Mesenchymal stem cell (in vitro differentiated cells and primary cell): ENCODE measurements at regions not wholly inside any gene's neighbourhood (a gene's known extent, or its start where the extent isn't known, plus 50 kb on each side); places are given as distances from the start of the nearest gene placed in this dataset.

ENCODE experiments used
- DNase-seq: peaks from one replicate; pipeline ENCODE4 v3.0.0-alpha.2; 2013
- H2AFZ ChIP-seq: one replicate; pipeline ENCODE4 v1.6.1; 2013; ENCODE audit warnings: low read depth, mild to moderate bottlenecking, control low read depth, inconsistent platforms, low read length, moderate library complexity
- H2AK5ac ChIP-seq: 2 replicates; pipeline ENCODE4 v1.6.1; 2013; ENCODE audit warnings: low read length, moderate library complexity, mild to moderate bottlenecking, inconsistent platforms; ENCODE audit not compliant: severe bottlenecking
- H2BK120ac ChIP-seq: one replicate; pipeline ENCODE4 v1.6.1; 2013; ENCODE audit warnings: low read depth, mild to moderate bottlenecking, inconsistent platforms, low read length, moderate library complexity
- H2BK12ac ChIP-seq, 2 experiments: one replicate each; pipeline ENCODE4 v1.6.1; 2013; ENCODE audit warnings: inconsistent platforms in 2 of 2, low read length in 2 of 2, mild to moderate bottlenecking in 2 of 2, moderate library complexity in 2 of 2, control low read depth in 1 of 2
- H2BK15ac ChIP-seq: one replicate; pipeline ENCODE4 v1.6.1; 2013; ENCODE audit warnings: mild to moderate bottlenecking, low read depth, inconsistent platforms; ENCODE audit not compliant: poor library complexity, severe bottlenecking
- H2BK5ac ChIP-seq: 2 replicates; pipeline ENCODE4 v1.6.1; 2013; ENCODE audit warnings: low read depth, mild to moderate bottlenecking, low read length, control low read depth, inconsistent platforms; ENCODE audit not compliant: poor library complexity, severe bottlenecking
- H3K14ac ChIP-seq, 2 experiments: one replicate each; pipeline ENCODE4 v1.6.1; 2013; ENCODE audit warnings: inconsistent platforms in 2 of 2, low read length in 2 of 2, control low read depth in 1 of 2, mild to moderate bottlenecking in 1 of 2, moderate library complexity in 1 of 2
- H3K18ac ChIP-seq, 2 experiments: one replicate each; pipeline ENCODE4 v1.6.1; 2013; ENCODE audit warnings: inconsistent platforms in 2 of 2, low read length in 2 of 2, control low read depth in 1 of 2, low read depth in 1 of 2, mild to moderate bottlenecking in 1 of 2
- H3K23ac ChIP-seq, 2 experiments: one replicate each; pipeline ENCODE4 v1.6.1; 2013; ENCODE audit warnings: inconsistent platforms in 2 of 2, low read length in 2 of 2, mild to moderate bottlenecking in 2 of 2, moderate library complexity in 2 of 2, control low read depth in 1 of 2
- H3K27ac ChIP-seq: 2 replicates; pipeline ENCODE4 v1.5.1; 2013; ENCODE audit warnings: mild to moderate bottlenecking, moderate library complexity, low read length, control low read depth, inconsistent platforms; ENCODE audit not compliant: poor library complexity, severe bottlenecking
- H3K27me3 ChIP-seq, 2 experiments: 2 replicates each; pipeline versions ENCODE4 v1.6.1 to v1.7.0; 2013; ENCODE audit warnings: low read length in 2 of 2, mild to moderate bottlenecking in 2 of 2, moderate library complexity in 2 of 2, control low read depth in 1 of 2, inconsistent platforms in 1 of 2; ENCODE audit not compliant: control insufficient read depth in 1 of 2, insufficient read depth in 1 of 2
- H3K36me3 ChIP-seq, 2 experiments: 2 replicates each; pipeline versions ENCODE4 v1.6.1 to v1.7.0; 2013; ENCODE audit warnings: low read length in 2 of 2, control low read depth in 1 of 2, inconsistent platforms in 1 of 2, low read depth in 1 of 2, mild to moderate bottlenecking in 1 of 2; ENCODE audit not compliant: insufficient read depth in 2 of 2, control insufficient read depth in 1 of 2
- H3K4ac ChIP-seq, 2 experiments: one replicate each; pipeline ENCODE4 v1.6.1; 2013; ENCODE audit warnings: inconsistent platforms in 2 of 2, low read length in 2 of 2, mild to moderate bottlenecking in 2 of 2, moderate library complexity in 2 of 2, control low read depth in 1 of 2, low read depth in 1 of 2
- H3K4me1 ChIP-seq: 2 replicates; pipeline ENCODE4 v1.6.1; 2013; ENCODE audit warnings: low read depth, low read length, control low read depth; ENCODE audit not compliant: control insufficient read depth, insufficient read depth
- H3K4me2 ChIP-seq: 2 replicates; pipeline ENCODE4 v1.6.1; 2013; ENCODE audit warnings: low read length, mild to moderate bottlenecking, inconsistent platforms; ENCODE audit not compliant: poor library complexity, severe bottlenecking
- H3K4me3 ChIP-seq, 2 experiments: 2 replicates each; pipeline versions ENCODE4 v1.5.1 to v1.7.0; 2013; ENCODE audit warnings: low read length in 2 of 2, mild to moderate bottlenecking in 2 of 2, control low read depth in 1 of 2, low read depth in 1 of 2; ENCODE audit not compliant: insufficient read depth in 1 of 2
- H3K79me1 ChIP-seq: replicated peaks from 2 replicates; pipeline ENCODE4 v1.6.1; 2013; ENCODE audit warnings: mild to moderate bottlenecking, control low read depth, low read length, inconsistent platforms; ENCODE audit not compliant: poor library complexity, severe bottlenecking
- H3K9ac ChIP-seq: 2 replicates; pipeline ENCODE4 v1.7.0; 2013; ENCODE audit warnings: mild to moderate bottlenecking, low read length, moderate library complexity
- H3K9me3 ChIP-seq: 2 replicates; pipeline ENCODE4 v1.7.0; 2013; ENCODE audit warnings: mild to moderate bottlenecking, low read length; ENCODE audit not compliant: control insufficient read depth
- H4K8ac ChIP-seq: one replicate; pipeline ENCODE4 v1.6.1; 2013; ENCODE audit warnings: inconsistent platforms, mild to moderate bottlenecking, low read length, moderate library complexity
- H4K91ac ChIP-seq: one replicate; pipeline ENCODE4 v1.6.1; 2013; ENCODE audit warnings: mild to moderate bottlenecking, low read length, inconsistent platforms
- WGBS: methylation state at CpG from one replicate; pipeline ENCODE4 v1.1.7; 2013; ENCODE audit warnings: mixed read lengths; 5-methylcytosine and 5-hydroxymethylcytosine counted together

GRCh38 chr22:48858121-48858520, 969.6 kb downstream of the BRD1 start:
- no peak overlapping the region for H2BK5ac ChIP-seq
- no peak overlapping the region for H3K4ac ChIP-seq
- H2AK5ac ChIP-seq, result no peak overlapping the region
- H3K36me3 ChIP-seq, result no peaks in the 10 kb centered on the region
- no peak overlapping the region for H3K4me3 ChIP-seq
- no peak overlapping the region for H2BK15ac ChIP-seq
- no peaks in the 10 kb centered on the region for H3K4me1 ChIP-seq
- H2AFZ ChIP-seq, result no peak overlapping the region
- DNase-seq, result no peak
- no peak overlapping the region for H3K27ac ChIP-seq
- no peaks in the 10 kb centered on the region for H3K79me1 ChIP-seq
- 65% methylated on average over 9 of the region's 9 CpGs for WGBS
- H4K8ac ChIP-seq, result no peak overlapping the region
- H3K27me3 ChIP-seq, result no peaks in the 10 kb centered on the region
- no peak overlapping the region for H2BK120ac ChIP-seq
- H3K14ac ChIP-seq, result no peak overlapping the region
- H2BK12ac ChIP-seq, result no peak overlapping the region
- no peaks in the 10 kb centered on the region for H3K9me3 ChIP-seq
- H3K9ac ChIP-seq, result no peak overlapping the region
- no peak overlapping the region for H4K91ac ChIP-seq
- no peak overlapping the region for H3K23ac ChIP-seq
- no peak overlapping the region for H3K4me2 ChIP-seq
- H3K18ac ChIP-seq, result no peak overlapping the region

DNA sequence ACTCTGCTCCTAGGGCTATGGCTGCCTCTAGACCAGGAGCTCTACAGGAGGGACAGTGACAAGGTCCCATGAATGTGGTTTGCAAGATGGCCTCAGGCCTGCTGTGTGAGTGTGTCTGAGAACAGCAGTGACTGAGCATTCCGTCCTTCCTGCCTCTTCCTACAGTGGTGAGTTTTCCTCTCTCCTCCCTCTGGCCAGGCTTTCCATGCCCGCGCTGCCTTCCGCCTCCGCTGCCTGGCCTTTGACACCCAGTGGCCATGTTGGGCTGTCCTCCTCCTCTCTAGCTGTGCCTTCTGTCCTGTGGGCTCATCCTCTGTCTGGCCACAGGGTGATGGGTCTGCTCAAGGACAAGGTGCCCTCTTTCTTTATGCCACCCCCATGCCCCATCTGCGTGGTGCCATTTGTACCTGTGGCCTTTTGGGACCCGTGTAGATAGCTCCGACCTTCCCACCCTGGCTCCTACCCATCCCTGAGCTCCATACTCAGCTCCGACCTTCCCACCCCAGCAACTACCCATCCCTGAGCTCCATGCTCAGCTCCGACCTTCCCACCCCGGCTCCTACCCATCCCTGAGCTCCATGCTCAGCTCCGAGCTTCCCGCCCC, 970.4 kb downstream of the BRD1 start:
- Histone ChIP-seq H3K14ac (no peak overlapping the region), H3K36me3 (no peaks in the 10 kb centered on the region), H2BK15ac (no peak overlapping the region), H2BK5ac (no peak overlapping the region), H2AK5ac (no peak overlapping the region), H2BK120ac (no peak overlapping the region), H3K9me3 (no peaks in the 10 kb centered on the region), H2AFZ (no peak overlapping the region), H3K27ac (no peak overlapping the region), H3K18ac (no peak overlapping the region), H3K4me1 (no peaks in the 10 kb centered on the region), H2BK12ac (no peak overlapping the region), H3K4me2 (no peak overlapping the region), H3K27me3 (no peaks in the 10 kb centered on the region), H3K79me1 (no peaks in the 10 kb centered on the region), H3K23ac (no peak overlapping the region), H3K4me3 (no peak overlapping the region), H4K8ac (no peak overlapping the region), H3K4ac (no peak overlapping the region), H3K9ac (no peak overlapping the region), H4K91ac (no peak overlapping the region)
- WGBS, result 81% methylated on average over 13 of the region's 13 CpGs
- DNase-seq, result no peak

GRCh38 chr22:48856308-48856615, 971.4 kb downstream of the BRD1 start:
- Histone ChIP-seq H3K79me1 (no peaks in the 10 kb centered on the region), H3K23ac (no peak overlapping the region), H2BK5ac (no peak overlapping the region), H3K27ac (no peak overlapping the region), H4K8ac (no peak overlapping the region), H2BK12ac (no peak overlapping the region), H3K18ac (no peak overlapping the region), H3K4me3 (no peak overlapping the region), H3K4me1 (no peaks in the 10 kb centered on the region), H3K27me3 (no peaks in the 10 kb centered on the region), H4K91ac (no peak overlapping the region), H3K4ac (no peak overlapping the region), H3K36me3 (no peaks in the 10 kb centered on the region), H2BK15ac (no peak overlapping the region), H2BK120ac (no peak overlapping the region), H3K9me3 (no peaks in the 10 kb centered on the region), H3K4me2 (no peak overlapping the region), H3K9ac (no peak overlapping the region), H2AFZ (no peak overlapping the region), H2AK5ac (no peak overlapping the region), H3K14ac (no peak overlapping the region)
- DNase-seq, result no peak
- WGBS, result 79% methylated on average over 8 of the region's 8 CpGs

DNA sequence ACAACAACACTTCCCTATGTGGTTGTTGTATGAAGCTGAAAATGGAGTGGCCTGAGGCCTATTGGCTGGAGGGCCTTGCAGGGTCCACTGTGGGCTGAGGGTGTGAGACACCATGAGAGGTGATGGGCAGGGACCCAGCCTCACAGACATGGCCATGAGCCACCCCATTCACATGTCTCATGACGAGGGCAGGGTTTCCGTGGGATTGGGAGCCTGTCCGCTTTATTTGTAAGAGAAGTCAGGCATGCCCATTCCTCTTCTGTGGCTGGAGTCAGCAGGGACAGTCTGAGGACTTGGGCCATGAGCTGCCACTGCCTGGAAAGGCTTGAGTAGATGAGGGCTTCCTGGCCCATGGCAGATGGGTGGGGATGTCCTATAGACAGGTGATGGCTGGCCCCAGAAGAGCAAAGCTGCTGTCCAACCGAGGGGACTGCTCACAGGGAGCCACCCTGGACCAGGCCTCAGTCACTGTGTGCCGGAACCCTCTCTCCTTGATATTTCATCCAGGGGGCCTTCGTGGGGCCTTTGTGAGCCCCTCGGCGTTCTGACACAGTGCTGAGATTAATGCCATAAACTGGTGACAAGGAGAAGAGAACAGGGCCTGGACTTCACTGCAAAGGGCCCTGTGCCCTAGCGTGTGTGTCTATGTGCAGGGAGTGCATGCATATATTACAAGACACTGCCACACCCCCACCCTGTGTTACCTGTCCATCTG, 971.9 kb downstream of the BRD1 start:
- no peak overlapping the region for H2BK120ac ChIP-seq
- no peaks in the 10 kb centered on the region for H3K4me1 ChIP-seq

More for the DNA sequence above, 971.9 kb downstream of the BRD1 start:
- Histone ChIP-seq H3K14ac (no peak overlapping the region), H3K9ac (no peak overlapping the region), H3K4me3 (no peak overlapping the region), H3K18ac (no peak overlapping the region), H3K4me2 (no peak overlapping the region), H2BK12ac (no peak overlapping the region), H2AK5ac (no peak overlapping the region), H3K27me3 (no peaks in the 10 kb centered on the region), H4K8ac (no peak overlapping the region), H3K27ac (no peak overlapping the region), H4K91ac (no peak overlapping the region), H2BK5ac (no peak overlapping the region), H3K4ac (no peak overlapping the region), H2AFZ (no peak overlapping the region), H3K9me3 (no peaks in the 10 kb centered on the region), H3K79me1 (no peaks in the 10 kb centered on the region), H3K36me3 (no peaks in the 10 kb centered on the region), H2BK15ac (no peak overlapping the region), H3K23ac (no peak overlapping the region)
- no peak for DNase-seq
- WGBS, result 84% methylated on average over 8 of the region's 9 CpGs
